HL-60 (cell line): ENCODE measurements at regions not wholly inside any gene's neighbourhood (a gene's known extent, or its start where the extent isn't known, plus 50 kb on each side); places are given as distances from the start of the nearest gene placed in this dataset.

Experiments used
- DNase-seq, 2 experiments: peaks; one replicate each; pipeline ENCODE4 v3.0.0-alpha.2; 2010 to 2020; ENCODE audit warnings: low read depth in 1 of 2, low spot score in 1 of 2
- H3K27ac ChIP-seq: fragments of 250-450 bp; sonication (Bioruptor Pico); replicated peaks from 2 replicates; pipeline ENCODE4 v1.5.1; 2020; ENCODE audit warnings: mild to moderate bottlenecking, moderate library complexity
- H3K27me3 ChIP-seq: fragments of 250-450 bp; sonication (Bioruptor Pico); 2 replicates; pipeline ENCODE4 v1.5.1; 2021; ENCODE audit warnings: mild to moderate bottlenecking, moderate library complexity; ENCODE audit not compliant: insufficient read depth, poor library complexity, severe bottlenecking
- H3K4me3 ChIP-seq: replicated peaks from 2 replicates; pipeline ENCODE4 v1.5.1; 2011; ENCODE audit warnings: mild to moderate bottlenecking, control low read depth, low read length; ENCODE audit not compliant: insufficient read depth
- GABPA ChIP-seq: IDR thresholded peaks from 2 replicates; pipeline ENCODE4 v1.6.1; 2012; ENCODE audit warnings: low read depth
- POLR2AphosphoS5 ChIP-seq: IDR thresholded peaks from 2 replicates; pipeline ENCODE4 v1.6.1; 2012; ENCODE audit warnings: low read depth
- SPI1 ChIP-seq: IDR thresholded peaks from 2 replicates; pipeline ENCODE4 v1.6.1; 2012; ENCODE audit warnings: low read depth, mild to moderate bottlenecking, borderline replicate concordance
- TF ChIP-seq, protein P1 (sequence below): IDR thresholded peaks from 2 replicates; pipeline ENCODE4 v1.6.1; 2012; ENCODE audit warnings: low read depth; ENCODE audit not compliant: insufficient replicate concordance
- TF ChIP-seq, protein P2 (sequence below): IDR thresholded peaks from one replicate; pipeline ENCODE4 v1.5.1; 2011; ENCODE audit warnings: low read length, control low read depth, inconsistent platforms; ENCODE audit not compliant: insufficient read depth

DNA sequence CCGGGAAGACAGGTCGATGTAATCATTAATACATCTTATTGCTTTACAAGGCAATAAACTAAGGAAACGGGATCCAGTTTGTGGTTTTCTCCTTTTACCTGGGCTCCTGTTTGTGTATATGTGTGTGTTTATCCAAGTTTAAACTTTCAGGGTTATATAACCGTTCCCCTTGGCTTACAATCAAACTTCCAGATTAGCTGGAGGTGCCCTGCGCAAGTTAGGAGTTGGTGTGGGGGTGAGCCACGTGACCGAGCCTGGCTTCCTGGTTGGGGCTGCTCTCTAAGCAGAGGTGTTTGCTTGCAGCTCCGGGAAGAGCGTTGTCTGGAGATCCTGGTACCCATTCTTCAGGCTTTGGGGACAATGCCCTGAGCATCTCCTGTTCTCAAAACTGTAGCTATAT is 129.2 kb downstream of the FHDC1 start:
- no peak overlapping the region for H3K27ac ChIP-seq
- H3K4me3 ChIP-seq, result no peak overlapping the region
- DNase-seq, result no peak
- no peaks in the 10 kb centered on the region for H3K27me3 ChIP-seq
- TF ChIP-seq, protein P1, sequence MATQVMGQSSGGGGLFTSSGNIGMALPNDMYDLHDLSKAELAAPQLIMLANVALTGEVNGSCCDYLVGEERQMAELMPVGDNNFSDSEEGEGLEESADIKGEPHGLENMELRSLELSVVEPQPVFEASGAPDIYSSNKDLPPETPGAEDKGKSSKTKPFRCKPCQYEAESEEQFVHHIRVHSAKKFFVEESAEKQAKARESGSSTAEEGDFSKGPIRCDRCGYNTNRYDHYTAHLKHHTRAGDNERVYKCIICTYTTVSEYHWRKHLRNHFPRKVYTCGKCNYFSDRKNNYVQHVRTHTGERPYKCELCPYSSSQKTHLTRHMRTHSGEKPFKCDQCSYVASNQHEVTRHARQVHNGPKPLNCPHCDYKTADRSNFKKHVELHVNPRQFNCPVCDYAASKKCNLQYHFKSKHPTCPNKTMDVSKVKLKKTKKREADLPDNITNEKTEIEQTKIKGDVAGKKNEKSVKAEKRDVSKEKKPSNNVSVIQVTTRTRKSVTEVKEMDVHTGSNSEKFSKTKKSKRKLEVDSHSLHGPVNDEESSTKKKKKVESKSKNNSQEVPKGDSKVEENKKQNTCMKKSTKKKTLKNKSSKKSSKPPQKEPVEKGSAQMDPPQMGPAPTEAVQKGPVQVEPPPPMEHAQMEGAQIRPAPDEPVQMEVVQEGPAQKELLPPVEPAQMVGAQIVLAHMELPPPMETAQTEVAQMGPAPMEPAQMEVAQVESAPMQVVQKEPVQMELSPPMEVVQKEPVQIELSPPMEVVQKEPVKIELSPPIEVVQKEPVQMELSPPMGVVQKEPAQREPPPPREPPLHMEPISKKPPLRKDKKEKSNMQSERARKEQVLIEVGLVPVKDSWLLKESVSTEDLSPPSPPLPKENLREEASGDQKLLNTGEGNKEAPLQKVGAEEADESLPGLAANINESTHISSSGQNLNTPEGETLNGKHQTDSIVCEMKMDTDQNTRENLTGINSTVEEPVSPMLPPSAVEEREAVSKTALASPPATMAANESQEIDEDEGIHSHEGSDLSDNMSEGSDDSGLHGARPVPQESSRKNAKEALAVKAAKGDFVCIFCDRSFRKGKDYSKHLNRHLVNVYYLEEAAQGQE, result no peak
- TF ChIP-seq SPI1 (no peak), POLR2AphosphoS5 (no peak)

DNA sequence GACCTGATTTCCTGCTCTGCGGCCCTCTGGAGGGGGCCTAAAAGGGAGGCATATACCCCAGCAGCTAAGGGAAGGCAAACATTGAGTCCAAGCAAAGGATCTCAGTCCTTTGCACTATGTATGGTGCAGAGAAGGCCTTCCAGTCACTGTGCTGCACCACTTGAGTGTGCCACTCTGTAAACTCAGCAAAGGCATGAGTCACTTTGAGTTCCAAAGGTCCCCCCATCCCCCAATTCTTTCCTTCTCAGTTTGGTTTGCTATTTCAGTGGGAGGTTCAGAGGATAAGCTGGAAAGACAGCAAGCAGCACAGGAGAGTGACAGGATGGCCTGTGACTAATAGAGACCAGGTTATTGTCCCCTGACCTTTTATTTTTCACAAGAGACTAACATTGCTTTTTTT is 131.3 kb downstream of the FHDC1 start:
- no peak for DNase-seq
- TF ChIP-seq, protein P1, result no peak
- TF ChIP-seq GABPA (no peak), POLR2AphosphoS5 (no peak), SPI1 (no peak)
- TF ChIP-seq, protein P2, sequence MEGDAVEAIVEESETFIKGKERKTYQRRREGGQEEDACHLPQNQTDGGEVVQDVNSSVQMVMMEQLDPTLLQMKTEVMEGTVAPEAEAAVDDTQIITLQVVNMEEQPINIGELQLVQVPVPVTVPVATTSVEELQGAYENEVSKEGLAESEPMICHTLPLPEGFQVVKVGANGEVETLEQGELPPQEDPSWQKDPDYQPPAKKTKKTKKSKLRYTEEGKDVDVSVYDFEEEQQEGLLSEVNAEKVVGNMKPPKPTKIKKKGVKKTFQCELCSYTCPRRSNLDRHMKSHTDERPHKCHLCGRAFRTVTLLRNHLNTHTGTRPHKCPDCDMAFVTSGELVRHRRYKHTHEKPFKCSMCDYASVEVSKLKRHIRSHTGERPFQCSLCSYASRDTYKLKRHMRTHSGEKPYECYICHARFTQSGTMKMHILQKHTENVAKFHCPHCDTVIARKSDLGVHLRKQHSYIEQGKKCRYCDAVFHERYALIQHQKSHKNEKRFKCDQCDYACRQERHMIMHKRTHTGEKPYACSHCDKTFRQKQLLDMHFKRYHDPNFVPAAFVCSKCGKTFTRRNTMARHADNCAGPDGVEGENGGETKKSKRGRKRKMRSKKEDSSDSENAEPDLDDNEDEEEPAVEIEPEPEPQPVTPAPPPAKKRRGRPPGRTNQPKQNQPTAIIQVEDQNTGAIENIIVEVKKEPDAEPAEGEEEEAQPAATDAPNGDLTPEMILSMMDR, result no peak
- Histone ChIP-seq H3K4me3 (no peak overlapping the region), H3K27ac (no peak overlapping the region), H3K27me3 (no peaks in the 10 kb centered on the region)

DNA sequence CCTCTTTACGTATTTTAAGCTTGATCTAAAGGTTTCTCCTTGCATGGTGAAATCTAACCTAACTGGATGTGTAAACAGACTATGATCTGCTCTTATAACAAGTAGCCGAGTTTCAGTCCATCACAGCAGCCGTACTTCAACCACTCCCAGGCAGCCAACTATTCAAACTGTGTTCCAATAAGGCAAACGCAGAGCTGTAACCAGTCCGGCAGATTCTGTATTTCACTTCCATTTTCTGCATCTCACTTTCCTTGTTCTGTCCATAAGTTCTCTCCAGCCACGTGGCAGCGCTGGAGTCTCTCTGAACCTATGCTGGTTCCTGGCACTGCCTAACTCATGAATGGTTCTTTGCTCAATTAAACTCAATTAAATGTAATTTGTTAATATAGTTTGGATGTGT is 132.6 kb downstream of the FHDC1 start:
- Histone ChIP-seq H3K27ac (no peak overlapping the region), H3K4me3 (no peak overlapping the region), H3K27me3 (no peaks in the 10 kb centered on the region)
- TF ChIP-seq GABPA (no peak), POLR2AphosphoS5 (no peak), SPI1 (no peak)
- TF ChIP-seq, protein P2, result no peak
- TF ChIP-seq, protein P1, result no peak
- DNase-seq, result no peak
